DND-41 (cell line): ENCODE measurements at regions not wholly inside any gene's neighbourhood (a gene's known extent, or its start where the extent isn't known, plus 50 kb on each side); places are given as distances from the start of the nearest gene placed in this dataset.

Source experiments
- ATAC-seq: fragments of 200-7000 bp; cut with Tn5 transposase; 3 replicates; pipeline ENCODE4 v1.9.1; 2021; ENCODE audit warnings: low read depth; ENCODE audit not compliant: insufficient read depth
- DNase-seq: peaks from one replicate; pipeline ENCODE4 v3.0.0-alpha.2; 2020
- H2AFZ ChIP-seq: 2 replicates; pipeline ENCODE4 v1.6.0; 2012; ENCODE audit warnings: low read depth, low read length
- H3K27ac ChIP-seq: 2 replicates; pipeline ENCODE4 v1.5.1; 2012; ENCODE audit warnings: low read length, inconsistent platforms
- H3K27me3 ChIP-seq: fragments of 200-600 bp; sonication (generic); 2 replicates; pipeline ENCODE4 v1.6.0; 2012; ENCODE audit warnings: low read length, mild to moderate bottlenecking, inconsistent platforms; ENCODE audit not compliant: insufficient read depth, poor library complexity
- H3K36me3 ChIP-seq: 2 replicates; pipeline ENCODE4 v1.5.1; 2012; ENCODE audit warnings: low read length, inconsistent platforms; ENCODE audit not compliant: insufficient read depth
- H3K4me1 ChIP-seq: 2 replicates; pipeline ENCODE4 v1.5.1; 2012; ENCODE audit warnings: mild to moderate bottlenecking, low read length; ENCODE audit not compliant: insufficient read depth
- H3K4me2 ChIP-seq: 2 replicates; pipeline ENCODE4 v1.6.0; 2012; ENCODE audit warnings: mild to moderate bottlenecking, moderate library complexity, low read length, inconsistent platforms; ENCODE audit not compliant: insufficient read depth
- H3K4me3 ChIP-seq, 2 experiments: fragments of 200-600 bp in 1 of 2; shearing (Covaris generic) in 1 of 2; 2 replicates each; pipeline ENCODE4 v1.5.1; 2012 to 2016; ENCODE audit warnings: inconsistent platforms in 2 of 2, low read length in 2 of 2, mild to moderate bottlenecking in 2 of 2, low read depth in 1 of 2, moderate library complexity in 1 of 2
- H3K79me2 ChIP-seq: 2 replicates; pipeline ENCODE4 v1.6.0; 2012; ENCODE audit warnings: low read length, inconsistent platforms; ENCODE audit not compliant: insufficient read depth
- H3K9ac ChIP-seq: 2 replicates; pipeline ENCODE4 v1.6.0; 2012; ENCODE audit warnings: low read depth, mild to moderate bottlenecking, inconsistent platforms, low read length, moderate library complexity
- H3K9me3 ChIP-seq: 2 replicates; pipeline ENCODE4 v1.5.1; 2012; ENCODE audit warnings: low read length, moderate library complexity, mild to moderate bottlenecking, inconsistent platforms; ENCODE audit not compliant: insufficient read depth, severe bottlenecking
- H4K20me1 ChIP-seq: 2 replicates; pipeline ENCODE4 v1.6.0; 2012; ENCODE audit warnings: low read length; ENCODE audit not compliant: insufficient read depth
- EZH2 ChIP-seq: IDR thresholded peaks from 3 replicates; pipeline ENCODE4 v1.6.1; 2012; ENCODE audit warnings: borderline replicate concordance, low read depth, mild to moderate bottlenecking, moderate library complexity, low read length, inconsistent platforms; ENCODE audit not compliant: severe bottlenecking
- TF ChIP-seq, protein P1 (sequence below): IDR thresholded peaks from 2 replicates; pipeline ENCODE4 v1.5.1; 2012; ENCODE audit warnings: borderline replicate concordance, low read length, moderate library complexity, mild to moderate bottlenecking; ENCODE audit not compliant: poor library complexity, severe bottlenecking; ENCODE audit errors: extremely low read depth

DNA sequence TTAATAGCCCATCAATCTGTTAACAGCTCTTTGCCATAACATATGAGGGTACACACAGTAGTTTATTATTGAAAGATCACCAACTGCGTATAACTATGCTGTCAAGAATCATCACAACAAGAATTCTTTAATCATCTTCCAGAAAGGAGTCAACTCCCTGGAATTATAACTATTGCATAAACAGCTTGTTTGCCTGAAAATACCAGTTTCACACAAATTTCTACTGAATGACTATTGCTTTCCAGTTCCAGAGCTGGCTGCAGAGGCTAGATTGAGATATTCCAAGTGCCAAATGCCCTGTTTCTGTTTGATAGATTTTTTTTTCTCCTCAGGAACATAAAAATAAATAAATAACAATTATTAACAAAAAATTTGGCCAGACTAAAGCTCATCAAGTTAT lies 444.7 kb downstream of the TLE1 start:
- Histone ChIP-seq H4K20me1 (no peaks in the 10 kb centered on the region), H3K79me2 (no peaks in the 10 kb centered on the region), H3K36me3 (no peaks in the 10 kb centered on the region), H3K4me1 (no peaks in the 10 kb centered on the region), H3K27me3 (no peaks in the 10 kb centered on the region), H3K27ac (no peak overlapping the region), H3K9ac (no peak overlapping the region), H3K4me3 (no peak overlapping the region), H2AFZ (no peak overlapping the region), H3K4me2 (no peak overlapping the region), H3K9me3 (no peaks in the 10 kb centered on the region)
- ATAC-seq: no peak
- TF ChIP-seq, protein P1, sequence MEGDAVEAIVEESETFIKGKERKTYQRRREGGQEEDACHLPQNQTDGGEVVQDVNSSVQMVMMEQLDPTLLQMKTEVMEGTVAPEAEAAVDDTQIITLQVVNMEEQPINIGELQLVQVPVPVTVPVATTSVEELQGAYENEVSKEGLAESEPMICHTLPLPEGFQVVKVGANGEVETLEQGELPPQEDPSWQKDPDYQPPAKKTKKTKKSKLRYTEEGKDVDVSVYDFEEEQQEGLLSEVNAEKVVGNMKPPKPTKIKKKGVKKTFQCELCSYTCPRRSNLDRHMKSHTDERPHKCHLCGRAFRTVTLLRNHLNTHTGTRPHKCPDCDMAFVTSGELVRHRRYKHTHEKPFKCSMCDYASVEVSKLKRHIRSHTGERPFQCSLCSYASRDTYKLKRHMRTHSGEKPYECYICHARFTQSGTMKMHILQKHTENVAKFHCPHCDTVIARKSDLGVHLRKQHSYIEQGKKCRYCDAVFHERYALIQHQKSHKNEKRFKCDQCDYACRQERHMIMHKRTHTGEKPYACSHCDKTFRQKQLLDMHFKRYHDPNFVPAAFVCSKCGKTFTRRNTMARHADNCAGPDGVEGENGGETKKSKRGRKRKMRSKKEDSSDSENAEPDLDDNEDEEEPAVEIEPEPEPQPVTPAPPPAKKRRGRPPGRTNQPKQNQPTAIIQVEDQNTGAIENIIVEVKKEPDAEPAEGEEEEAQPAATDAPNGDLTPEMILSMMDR: no peak
- no peak for TF ChIP-seq EZH2
- DNase-seq: no peak

DNA sequence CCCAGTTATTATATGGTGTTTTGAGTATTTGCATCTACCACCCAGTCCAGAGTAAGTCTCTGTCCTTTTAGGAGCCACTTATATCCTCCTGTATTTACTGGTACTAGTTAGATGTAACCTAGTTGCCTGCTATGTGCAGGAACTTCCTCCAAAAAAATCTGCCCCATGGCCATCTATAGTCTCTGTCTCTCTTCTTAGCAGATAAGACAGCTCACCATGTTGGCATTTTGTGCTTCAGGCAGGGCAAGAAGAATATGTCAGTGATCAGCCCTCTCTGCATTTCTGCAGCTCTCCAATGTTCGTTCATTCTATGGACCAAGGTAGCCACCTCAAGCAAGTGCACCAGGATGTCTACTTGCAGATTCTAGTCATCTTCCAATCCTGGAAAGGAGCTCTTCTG lies 446.5 kb downstream of the TLE1 start:
- Histone ChIP-seq H4K20me1 (no peaks in the 10 kb centered on the region), H3K9ac (no peak overlapping the region), H3K27ac (no peak overlapping the region), H3K4me3 (no peak overlapping the region), H3K4me1 (no peaks in the 10 kb centered on the region), H3K36me3 (no peaks in the 10 kb centered on the region), H3K4me2 (no peak overlapping the region), H2AFZ (no peak overlapping the region), H3K79me2 (no peaks in the 10 kb centered on the region), H3K27me3 (no peaks in the 10 kb centered on the region), H3K9me3 (no peaks in the 10 kb centered on the region)
- DNase-seq: no peak
- TF ChIP-seq EZH2: no peak
- TF ChIP-seq, protein P1: no peak
- ATAC-seq: no peak

DNA sequence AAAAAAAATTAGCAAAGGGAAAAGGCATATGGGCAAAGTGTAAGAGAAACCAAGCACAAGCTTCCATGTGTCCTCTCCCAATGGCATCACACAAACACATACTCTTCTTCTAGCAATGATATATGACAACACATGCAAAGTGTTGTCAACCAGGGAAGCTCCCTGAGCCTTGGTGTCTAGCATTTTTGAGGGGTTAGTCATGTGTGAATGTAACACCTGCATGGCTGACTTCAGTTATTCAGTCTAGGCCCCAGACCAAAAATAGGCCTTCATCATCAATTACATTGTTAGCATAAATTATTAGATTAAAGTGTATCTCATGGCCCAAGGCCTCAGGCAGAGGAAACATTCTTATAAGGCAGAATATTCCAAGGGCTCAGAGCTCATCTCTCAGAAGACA lies 450.0 kb downstream of the TLE1 start:
- no peaks in the 10 kb centered on the region for H3K36me3 ChIP-seq
- no peaks in the 10 kb centered on the region for H3K9me3 ChIP-seq
- H3K27me3 ChIP-seq: no peaks in the 10 kb centered on the region
- no peak overlapping the region for H3K27ac ChIP-seq
- no peaks in the 10 kb centered on the region for H3K4me1 ChIP-seq
- H3K9ac ChIP-seq: no peak overlapping the region
- H4K20me1 ChIP-seq: no peaks in the 10 kb centered on the region
- H3K79me2 ChIP-seq: no peaks in the 10 kb centered on the region
- H3K4me3 ChIP-seq: no peak overlapping the region
- TF ChIP-seq, protein P1: no peak
- no peak for TF ChIP-seq EZH2
- H3K4me2 ChIP-seq: no peak overlapping the region
- no peak for ATAC-seq
- DNase-seq: no peak
- H2AFZ ChIP-seq: no peak overlapping the region

DNA sequence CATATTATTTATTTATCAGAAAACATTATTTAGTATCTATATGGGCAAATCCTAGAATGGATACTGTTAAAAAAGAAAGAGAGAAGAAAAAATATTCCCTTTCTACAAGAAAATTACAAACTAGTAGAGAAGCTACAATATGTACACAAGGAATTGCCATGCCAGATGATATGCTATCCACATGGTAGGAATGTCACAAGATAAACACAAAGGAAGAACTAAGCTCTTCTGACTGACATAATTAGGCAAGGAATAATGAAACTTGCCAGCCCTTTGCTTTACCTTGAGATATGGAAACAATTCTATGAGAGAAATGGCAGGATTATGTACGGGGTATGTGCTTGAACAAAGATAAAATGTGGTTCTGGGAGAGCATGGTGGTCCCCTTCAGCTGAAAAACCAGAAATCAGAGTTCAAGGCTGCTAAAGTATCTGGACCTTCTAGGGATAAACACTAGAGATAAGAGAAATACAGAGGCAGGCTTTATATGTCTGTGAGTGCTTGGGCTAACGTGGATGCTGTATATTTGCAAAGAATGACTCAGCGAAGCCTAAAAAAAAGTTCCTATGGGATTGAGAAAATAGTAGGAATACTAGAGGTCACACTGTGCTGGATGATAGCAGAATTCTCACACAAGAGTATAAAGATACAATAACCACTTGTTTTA lies 451.6 kb downstream of the TLE1 start:
- no peak for ATAC-seq
- no peak for DNase-seq
- H4K20me1 ChIP-seq: no peaks in the 10 kb centered on the region
- H3K27me3 ChIP-seq: no peaks in the 10 kb centered on the region
- no peaks in the 10 kb centered on the region for H3K4me1 ChIP-seq
- TF ChIP-seq, protein P1: no peak
- TF ChIP-seq EZH2: no peak
- no peaks in the 10 kb centered on the region for H3K36me3 ChIP-seq
- H3K4me3 ChIP-seq: no peak overlapping the region
- H3K9ac ChIP-seq: no peak overlapping the region
- H3K4me2 ChIP-seq: no peak overlapping the region
- no peaks in the 10 kb centered on the region for H3K9me3 ChIP-seq
- H2AFZ ChIP-seq: no peak overlapping the region
- no peaks in the 10 kb centered on the region for H3K79me2 ChIP-seq
- no peak overlapping the region for H3K27ac ChIP-seq
